Mesodermal cell (in vitro differentiated cells): ENCODE measurements at regions not wholly inside any gene's neighbourhood (a gene's known extent, or its start where the extent isn't known, plus 50 kb on each side); places are given as distances from the start of the nearest gene placed in this dataset.

Source experiments
- H3K27ac ChIP-seq: 2 replicates; pipeline ENCODE4 v1.7.0; 2013; ENCODE audit warnings: mild to moderate bottlenecking, low read depth, low read length, moderate library complexity; ENCODE audit not compliant: severe bottlenecking
- H3K36me3 ChIP-seq: 2 replicates; pipeline ENCODE4 v1.7.1; 2013; ENCODE audit warnings: mild to moderate bottlenecking, low read length, moderate library complexity; ENCODE audit not compliant: control insufficient read depth, insufficient read depth
- H3K4me1 ChIP-seq: one replicate; pipeline ENCODE4 v1.7.1; 2013; ENCODE audit warnings: mild to moderate bottlenecking, low read length; ENCODE audit not compliant: insufficient read depth, control insufficient read depth, poor library complexity, severe bottlenecking
- H3K4me3 ChIP-seq: 2 replicates; pipeline ENCODE4 v1.7.0; 2013; ENCODE audit warnings: low read length, control low read depth, mild to moderate bottlenecking; ENCODE audit not compliant: insufficient read depth, poor library complexity, severe bottlenecking; ENCODE audit errors: extremely low read depth
- H3K9me3 ChIP-seq: 2 replicates; pipeline ENCODE4 v1.7.1; 2013; ENCODE audit warnings: mild to moderate bottlenecking, low read length, moderate library complexity; ENCODE audit not compliant: control insufficient read depth
- WGBS, 2 experiments: methylation state at CpG; one replicate each; pipeline ENCODE4 v1.1.5; 2013; ENCODE audit warnings: missing lambda C conversion rate in 2 of 2; ENCODE audit not compliant: insufficient coverage in 2 of 2; 5-methylcytosine and 5-hydroxymethylcytosine counted together

DNA sequence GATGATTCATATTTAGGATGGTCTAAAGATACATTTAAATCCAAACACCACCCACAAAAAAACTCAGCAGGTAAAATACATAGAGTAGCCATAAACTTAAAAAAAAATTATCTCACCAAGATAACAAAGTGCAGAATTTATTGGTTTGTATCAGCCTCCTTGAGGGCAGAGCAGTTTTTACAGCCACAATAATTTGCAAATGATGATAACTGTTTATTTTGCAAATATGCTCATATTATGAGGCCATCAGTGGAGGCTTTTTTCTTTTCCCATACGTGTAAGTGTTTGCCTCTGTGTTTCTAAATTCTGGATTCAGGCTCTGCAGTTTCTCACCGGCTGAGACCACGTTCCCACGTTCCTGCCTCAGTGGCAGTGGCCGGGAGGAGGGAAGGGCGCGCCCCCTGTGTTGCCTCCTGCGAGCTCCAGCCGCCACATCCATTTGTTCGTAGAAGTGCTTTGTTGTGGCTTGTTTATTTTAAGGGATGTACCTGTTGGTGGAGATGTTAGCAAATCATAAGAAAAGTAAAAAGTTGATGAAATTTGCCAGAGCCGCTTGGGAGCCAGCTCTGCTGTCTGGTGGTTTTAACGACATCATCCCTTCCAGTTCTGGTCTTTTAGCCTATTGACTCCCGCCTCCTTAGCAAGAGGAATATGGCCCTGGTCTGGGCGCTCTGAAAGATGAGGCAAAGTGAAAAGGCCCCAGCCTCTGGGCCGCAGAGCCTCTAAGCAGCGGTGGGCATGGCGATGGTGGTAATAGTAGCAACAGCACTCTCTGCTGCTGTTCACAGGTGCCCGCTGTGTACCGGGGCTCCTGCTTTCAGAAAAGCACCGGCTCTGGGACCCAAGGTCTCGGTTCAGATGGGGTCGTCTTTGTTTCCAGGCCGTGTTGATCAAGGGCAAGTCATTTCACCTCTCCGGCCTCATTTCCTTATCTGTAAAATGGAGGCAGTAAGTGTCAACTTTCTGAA is 66.7 kb upstream of the PPARA start:
- 95 to 97% methylated on average over 16 to 21 of the region's 24 CpGs for WGBS, 2 experiments
- no peaks in the 10 kb centered on the region for H3K9me3 ChIP-seq
- H3K27ac ChIP-seq, result no peak overlapping the region
- H3K4me1 ChIP-seq, result no peaks in the 10 kb centered on the region
- no peak overlapping the region for H3K4me3 ChIP-seq
- no peaks in the 10 kb centered on the region for H3K36me3 ChIP-seq

DNA sequence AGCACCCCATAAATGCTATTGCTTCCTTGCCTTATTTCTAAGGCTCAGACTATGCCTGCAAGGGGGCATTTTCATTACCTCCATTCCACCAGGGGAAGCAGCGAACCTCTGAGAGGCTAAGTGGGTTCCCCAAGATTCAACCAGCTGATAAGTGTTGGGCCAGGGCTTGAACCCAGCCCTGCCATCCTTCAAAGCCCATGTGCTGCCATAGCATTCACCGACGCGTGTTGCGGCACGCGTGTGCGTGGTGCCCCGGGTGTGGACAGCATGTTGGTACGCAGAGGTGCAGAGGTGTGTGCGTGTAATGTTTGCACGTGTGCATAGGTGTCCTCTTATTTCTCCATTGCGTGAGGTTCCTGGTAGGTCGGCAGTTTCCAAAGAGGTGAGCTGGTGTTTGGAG is 66.0 kb upstream of the PPARA start:
- no peaks in the 10 kb centered on the region for H3K36me3 ChIP-seq
- H3K9me3 ChIP-seq, result no peaks in the 10 kb centered on the region
- 93 to 95% methylated on average over 12 to 14 of the region's 14 CpGs for WGBS, 2 experiments
- no peak overlapping the region for H3K27ac ChIP-seq
- H3K4me1 ChIP-seq, result no peaks in the 10 kb centered on the region
- no peak overlapping the region for H3K4me3 ChIP-seq

GRCh38 chr22:46084943-46085827 is 65.1 kb upstream of the PPARA start:
- Histone ChIP-seq H3K9me3 (no peaks in the 10 kb centered on the region), H3K4me1 (no peaks in the 10 kb centered on the region), H3K4me3 (no peak overlapping the region), H3K27ac (no peak overlapping the region), H3K36me3 (no peaks in the 10 kb centered on the region)
- WGBS, 2 experiments, result 94 to 95% methylated on average over 34 of the region's 35 CpGs

- no peaks in the 10 kb centered on the region for H3K9me3 ChIP-seq
- no peak overlapping the region for H3K27ac ChIP-seq
- WGBS, 2 experiments, result 93 to 94% methylated on average over 32 to 36 of the region's 37 CpGs
- no peaks in the 10 kb centered on the region for H3K36me3 ChIP-seq
- no peaks in the 10 kb centered on the region for H3K4me1 ChIP-seq
- H3K4me3 ChIP-seq, result no peak overlapping the region
Measured at GRCh38 chr22:46085828-46086576, 64.3 kb upstream of the PPARA start.

GRCh38 chr22:46086577-46087335 is 63.6 kb upstream of the PPARA start:
- Histone ChIP-seq H3K4me3 (no peak overlapping the region), H3K4me1 (no peaks in the 10 kb centered on the region), H3K36me3 (no peaks in the 10 kb centered on the region), H3K9me3 (no peaks in the 10 kb centered on the region), H3K27ac (no peak overlapping the region)
- 92 to 95% methylated on average over 17 to 18 of the region's 18 CpGs for WGBS, 2 experiments

- no peaks in the 10 kb centered on the region for H3K4me1 ChIP-seq
- H3K9me3 ChIP-seq, result no peaks in the 10 kb centered on the region
- no peak overlapping the region for H3K27ac ChIP-seq
- 95 to 97% methylated on average over 14 of the region's 14 CpGs for WGBS, 2 experiments
- no peak overlapping the region for H3K4me3 ChIP-seq
- H3K36me3 ChIP-seq, result no peaks in the 10 kb centered on the region
Measured at GRCh38 chr22:46087336-46087690, 63.0 kb upstream of the PPARA start.

DNA sequence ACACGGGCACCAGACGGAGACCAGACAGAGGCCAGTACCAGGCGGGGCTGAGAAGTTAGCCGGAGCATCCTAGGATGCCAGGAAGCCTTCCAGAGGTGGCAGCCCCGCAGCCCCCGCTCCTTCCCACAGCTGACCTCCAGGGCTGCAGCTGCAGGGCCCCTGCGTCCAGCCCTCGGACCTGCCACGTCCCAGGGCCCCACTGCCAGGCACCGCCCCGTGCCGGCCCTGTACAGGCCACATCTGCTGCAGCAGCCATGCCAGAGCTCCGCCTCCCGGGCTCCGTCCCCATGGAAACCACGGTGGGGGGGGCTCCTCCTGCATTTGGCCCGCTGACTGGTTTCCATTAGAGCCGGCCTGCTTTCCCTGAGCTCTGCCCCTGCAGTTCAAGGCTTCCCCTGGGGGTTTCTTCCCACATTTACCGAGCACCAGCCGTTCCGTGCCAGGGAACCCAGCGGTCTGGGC is 62.5 kb upstream of the PPARA start:
- Histone ChIP-seq H3K4me1 (no peaks in the 10 kb centered on the region), H3K27ac (no peak overlapping the region), H3K9me3 (no peaks in the 10 kb centered on the region), H3K36me3 (no peaks in the 10 kb centered on the region), H3K4me3 (no peak overlapping the region)
- 75 to 78% methylated on average over 19 to 22 of the region's 22 CpGs for WGBS, 2 experiments

GRCh38 chr22:46088541-46089311 is 61.6 kb upstream of the PPARA start:
- Histone ChIP-seq H3K36me3 (no peaks in the 10 kb centered on the region), H3K4me3 (no peak overlapping the region), H3K9me3 (no peaks in the 10 kb centered on the region), H3K4me1 (no peaks in the 10 kb centered on the region), H3K27ac (no peak overlapping the region)
- 94 to 96% methylated on average over 20 to 25 of the region's 25 CpGs for WGBS, 2 experiments

- WGBS, 2 experiments, result 91 to 98% methylated on average over 11 to 18 of the region's 24 CpGs
- Histone ChIP-seq H3K36me3 (no peaks in the 10 kb centered on the region), H3K4me3 (no peak overlapping the region), H3K4me1 (no peaks in the 10 kb centered on the region), H3K9me3 (no peaks in the 10 kb centered on the region), H3K27ac (no peak overlapping the region)
Measured at GRCh38 chr22:46089426-46090035, 60.8 kb upstream of the PPARA start.
